ENCODE measurements at regions not wholly inside any gene's neighbourhood (a gene's known extent, or its start where the extent isn't known, plus 50 kb on each side); places are given as distances from the start of the nearest gene placed in this dataset.
"Not testable (repeated sequence)": the region's sequence is repeated elsewhere in the genome, so short reads cannot be mapped to it uniquely, and the experiment has no call there.

DNA sequence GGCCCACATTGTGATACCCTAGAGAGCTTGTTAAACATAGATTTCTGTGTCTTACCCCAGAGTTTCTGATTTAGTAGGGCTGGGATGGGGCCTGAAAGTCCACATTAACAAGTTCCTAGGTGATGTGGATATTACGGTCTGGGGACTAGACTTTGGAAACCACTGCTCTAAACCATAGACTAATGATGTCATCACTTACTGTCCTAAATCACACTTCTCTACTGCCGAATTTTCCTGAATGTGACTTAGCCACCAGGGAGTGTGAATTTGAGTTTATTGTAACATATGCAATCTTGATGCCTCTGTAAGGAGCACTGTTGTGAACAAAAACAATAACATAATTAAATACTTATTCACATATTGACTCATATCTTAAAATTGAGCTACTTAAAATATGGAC lies 165.6 kb downstream of the BTBD3 start:
- no peaks in the 10 kb centered on the region for H3K36me3 Mint-ChIP-seq (ENCODE audit: low read depth)
- no peaks in the 10 kb centered on the region for H3K9me3 Mint-ChIP-seq (ENCODE audit: insufficient read depth)
- ATAC-seq (no peak), DNase-seq (no peak)
- no peaks in the 10 kb centered on the region for H3K27me3 Mint-ChIP-seq (ENCODE audit: low read depth)
- no peaks in the 10 kb centered on the region for H3K4me1 Mint-ChIP-seq (ENCODE audit: low read depth)
- no peak overlapping the region for H3K27ac Mint-ChIP-seq
- CTCF ChIA-PET = no interaction called here
- POLR2A ChIA-PET = no interaction called here
- no peak overlapping the region for H3K4me3 Mint-ChIP-seq

DNA sequence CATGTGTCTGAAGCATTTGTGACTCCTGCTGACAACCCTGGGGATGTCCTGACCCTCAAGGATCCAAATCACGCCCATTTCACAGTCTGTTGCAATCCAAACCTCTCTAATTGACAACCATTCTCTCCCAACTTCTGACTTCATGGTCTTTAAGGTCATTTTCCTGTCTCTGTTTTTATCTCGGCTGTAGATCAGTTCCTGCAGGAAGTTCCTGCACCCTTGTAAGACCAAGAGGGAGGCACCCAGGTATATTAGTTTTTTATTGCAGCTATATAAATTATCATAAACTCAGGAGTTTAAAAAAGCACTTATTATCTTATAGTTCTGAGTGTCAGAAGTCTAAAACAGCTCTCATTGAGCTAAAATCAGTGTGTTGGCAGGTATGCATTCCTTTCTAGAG lies 166.8 kb downstream of the BTBD3 start:
- H3K36me3 Mint-ChIP-seq (ENCODE audit: low read depth) = no peaks in the 10 kb centered on the region
- ATAC-seq (no peak), DNase-seq (no peak)
- no peaks in the 10 kb centered on the region for H3K27me3 Mint-ChIP-seq (ENCODE audit: low read depth)
- ChIA-PET POLR2A (no interaction called here), CTCF (no interaction called here)
- H3K9me3 Mint-ChIP-seq (ENCODE audit: insufficient read depth) = peaks cover under 1% of the 10 kb centered on the region
- no peak overlapping the region for H3K4me3 Mint-ChIP-seq
- H3K27ac Mint-ChIP-seq = no peak overlapping the region
- no peaks in the 10 kb centered on the region for H3K4me1 Mint-ChIP-seq (ENCODE audit: low read depth)

DNA sequence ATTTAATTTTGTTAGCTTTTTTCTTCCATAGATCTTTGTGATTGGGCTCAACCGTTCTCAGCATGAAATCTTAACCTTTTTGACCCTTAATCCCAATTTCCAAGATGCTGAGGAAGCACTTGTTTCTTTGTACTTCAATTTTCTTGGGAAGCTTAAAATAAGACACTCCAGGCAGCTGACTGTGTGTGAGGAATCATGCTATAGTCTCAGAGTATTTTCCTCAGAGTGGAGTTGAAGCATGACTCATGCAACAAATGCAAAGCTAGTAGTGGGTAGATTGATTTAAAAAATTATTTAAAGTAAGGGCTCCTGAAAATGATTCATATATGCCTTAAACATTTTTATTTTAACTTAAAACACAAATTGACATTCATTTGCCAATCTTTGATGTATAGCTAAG lies 168.7 kb downstream of the BTBD3 start:
- Mint-ChIP-seq H3K27me3 (ENCODE audit: low read depth) (no peaks in the 10 kb centered on the region), H3K9me3 (ENCODE audit: insufficient read depth) (peaks cover 3% of the 10 kb centered on the region), H3K4me1 (ENCODE audit: low read depth) (no peaks in the 10 kb centered on the region), H3K36me3 (ENCODE audit: low read depth) (no peaks in the 10 kb centered on the region), H3K4me3 (no peak overlapping the region), H3K27ac (no peak overlapping the region)
- CTCF ChIA-PET = no interaction called here
- POLR2A ChIA-PET = no interaction called here
- DNase-seq (no peak), ATAC-seq (no peak)

DNA sequence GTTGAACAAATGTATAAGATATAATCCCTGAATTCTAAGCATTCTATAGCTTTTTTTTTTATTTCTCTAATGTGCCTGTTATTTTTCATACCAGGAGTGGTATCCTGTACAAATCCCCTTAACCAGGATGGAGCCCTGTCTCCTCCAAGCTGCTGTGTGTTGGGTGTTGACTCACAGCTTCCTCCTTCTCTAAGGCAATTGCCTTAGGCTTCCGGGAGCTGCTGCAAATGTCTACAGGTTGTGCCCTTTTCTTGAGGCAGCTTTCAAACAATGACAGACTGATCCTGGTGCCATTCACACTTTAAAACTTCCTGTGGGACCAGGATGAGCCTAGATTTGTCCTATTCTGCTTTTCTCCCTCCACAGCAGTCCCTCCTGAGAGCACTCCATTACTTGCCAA lies 173.2 kb downstream of the BTBD3 start:
- no peak overlapping the region for H3K27ac Mint-ChIP-seq
- ATAC-seq (no peak), DNase-seq (no peak)
- H3K9me3 Mint-ChIP-seq (ENCODE audit: insufficient read depth) = peaks cover 7% of the 10 kb centered on the region
- ChIA-PET POLR2A (no interaction called here), CTCF (no interaction called here)
- no peaks in the 10 kb centered on the region for H3K27me3 Mint-ChIP-seq (ENCODE audit: low read depth)
- H3K4me1 Mint-ChIP-seq (ENCODE audit: low read depth) = no peaks in the 10 kb centered on the region
- H3K4me3 Mint-ChIP-seq = no peak overlapping the region
- H3K36me3 Mint-ChIP-seq (ENCODE audit: low read depth) = no peaks in the 10 kb centered on the region

DNA sequence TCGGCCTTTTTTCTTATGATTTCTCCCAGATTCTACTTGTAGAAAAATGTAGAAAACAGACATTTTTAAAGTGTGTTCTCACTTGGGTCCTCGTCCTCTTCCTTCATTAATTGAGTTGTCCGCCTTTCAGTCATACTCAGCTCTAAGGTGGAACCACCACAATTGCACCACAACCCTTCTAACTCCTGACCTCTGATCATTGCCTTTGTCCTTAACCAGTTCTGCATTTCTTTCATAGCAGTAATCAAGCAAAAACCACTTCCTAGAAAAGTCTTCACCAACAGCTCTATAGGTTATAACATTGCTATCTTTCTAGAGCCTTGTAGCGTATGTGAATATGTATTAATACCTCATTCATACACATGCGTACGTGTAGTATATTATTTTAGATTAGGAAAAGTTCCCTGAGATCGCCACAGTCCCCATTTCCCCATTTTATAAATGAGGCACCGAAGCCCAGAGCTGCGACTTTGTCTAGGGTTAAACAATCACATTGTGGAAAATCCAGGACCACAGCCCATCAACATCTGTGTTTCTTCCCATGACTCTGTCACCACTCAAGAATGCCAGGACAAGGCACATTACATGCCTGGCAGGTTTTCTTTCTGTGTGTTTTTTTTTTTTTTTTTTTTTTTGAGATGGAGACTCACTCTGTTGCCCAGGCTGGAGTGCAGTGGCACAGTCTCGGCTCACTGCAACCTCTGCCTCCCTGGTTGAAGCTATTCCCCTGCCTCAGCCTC lies 175.5 kb downstream of the BTBD3 start:
- Mint-ChIP-seq H3K4me3 (no peak overlapping the region), H3K27ac (no peak overlapping the region), H3K9me3 (ENCODE audit: insufficient read depth) (peaks cover 7% of the 10 kb centered on the region), H3K27me3 (ENCODE audit: low read depth) (no peaks in the 10 kb centered on the region), H3K4me1 (ENCODE audit: low read depth) (no peaks in the 10 kb centered on the region), H3K36me3 (ENCODE audit: low read depth) (no peaks in the 10 kb centered on the region)
- CTCF ChIA-PET = interaction anchor here (1.4 kb wide), 1 partner anchor 17 kb away, joined by 4 read pairs; no protein-coding TSS in a partner anchor
- ATAC-seq (no peak), DNase-seq (no peak)
- POLR2A ChIA-PET = no interaction called here

DNA sequence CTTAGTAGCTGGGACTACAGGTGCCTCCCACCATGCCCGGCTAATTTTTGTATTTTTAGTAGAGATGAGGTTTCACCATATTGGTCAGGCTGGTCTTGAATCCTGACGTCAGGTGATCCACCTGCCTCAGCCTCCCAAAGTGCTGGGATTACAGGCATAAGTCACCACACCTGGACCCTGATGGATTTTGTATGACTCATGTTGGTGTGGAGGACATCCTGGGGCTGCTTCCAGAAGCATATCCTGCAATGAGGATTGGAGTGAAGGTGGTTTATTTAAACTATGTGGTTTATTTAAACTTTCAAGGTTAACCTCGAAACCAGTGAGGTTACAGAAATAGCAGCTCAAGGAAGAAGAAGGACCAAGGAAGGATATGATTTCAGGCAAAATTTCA lies 176.1 kb downstream of the BTBD3 start:
- H3K27ac Mint-ChIP-seq; ATAC-seq; H3K36me3 Mint-ChIP-seq (ENCODE audit: low read depth); H3K9me3 Mint-ChIP-seq (ENCODE audit: insufficient read depth); H3K4me3 Mint-ChIP-seq; CTCF ChIA-PET; POLR2A ChIA-PET; DNase-seq; H3K4me1 Mint-ChIP-seq (ENCODE audit: low read depth); H3K27me3 Mint-ChIP-seq (ENCODE audit: low read depth): not testable (repeated sequence)

DNA sequence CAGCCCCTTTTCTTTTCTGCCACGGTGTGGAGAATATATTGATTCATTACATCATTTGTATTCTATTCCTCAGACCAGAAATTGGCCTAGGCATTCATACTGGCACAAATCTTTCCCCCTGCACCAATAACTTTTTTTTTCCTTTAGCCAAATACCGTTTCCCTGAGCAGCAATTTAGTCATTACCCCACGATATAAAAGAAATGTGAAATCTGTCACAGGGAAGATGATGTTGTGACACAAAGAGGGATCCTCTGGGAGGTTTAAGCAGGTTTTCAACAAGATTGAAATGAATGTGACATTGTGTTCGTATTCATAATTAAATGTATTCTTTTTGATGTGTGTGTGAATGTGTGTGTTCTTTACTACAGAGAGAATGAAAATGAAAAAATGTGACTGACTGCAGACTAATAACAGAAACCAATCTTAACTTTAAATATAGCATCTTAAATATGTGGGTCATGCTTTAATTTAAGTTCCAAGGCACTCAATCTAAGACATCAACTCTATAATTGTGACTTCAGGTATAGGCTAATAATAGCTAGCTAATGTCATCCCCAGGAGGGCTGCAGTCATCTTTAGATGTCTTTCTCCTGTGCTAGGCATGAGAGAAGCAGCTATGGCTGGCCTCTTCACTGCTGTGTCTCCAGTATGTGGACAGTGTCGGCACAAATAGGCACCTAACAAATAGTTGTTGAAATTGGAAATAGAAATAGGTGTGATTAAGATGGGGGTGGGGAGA lies 177.7 kb downstream of the BTBD3 start:
- DNase-seq (no peak), ATAC-seq (no peak)
- Mint-ChIP-seq H3K4me3 (no peak overlapping the region), H3K9me3 (ENCODE audit: insufficient read depth) (peaks cover 4% of the 10 kb centered on the region), H3K4me1 (ENCODE audit: low read depth) (no peaks in the 10 kb centered on the region), H3K36me3 (ENCODE audit: low read depth) (no peaks in the 10 kb centered on the region), H3K27me3 (ENCODE audit: low read depth) (no peaks in the 10 kb centered on the region), H3K27ac (no peak overlapping the region)
- POLR2A ChIA-PET = no interaction called here
- CTCF ChIA-PET = no interaction called here

DNA sequence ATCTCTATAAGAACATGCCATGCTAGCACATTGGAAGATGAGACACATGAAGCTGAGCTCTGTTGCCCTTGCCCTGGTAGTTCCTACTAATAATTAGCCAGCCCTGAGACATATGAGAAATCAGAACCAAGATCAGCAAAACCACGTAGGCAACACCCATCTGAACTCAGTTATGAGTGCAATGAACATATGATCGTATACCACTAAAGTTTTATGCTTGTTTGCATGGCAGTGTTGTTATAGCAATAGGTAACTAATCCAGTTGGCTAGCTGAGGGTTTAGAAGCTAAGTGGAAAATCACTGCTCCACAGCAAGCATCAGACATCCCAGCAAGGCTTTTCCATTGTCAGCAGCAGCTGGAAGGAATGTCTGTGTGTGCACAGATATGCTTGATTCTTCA lies 180.7 kb downstream of the BTBD3 start:
- Mint-ChIP-seq H3K27ac (no peak overlapping the region), H3K4me1 (ENCODE audit: low read depth) (no peaks in the 10 kb centered on the region), H3K36me3 (ENCODE audit: low read depth) (no peaks in the 10 kb centered on the region), H3K27me3 (ENCODE audit: low read depth) (no peaks in the 10 kb centered on the region), H3K4me3 (no peak overlapping the region), H3K9me3 (ENCODE audit: insufficient read depth) (no peaks in the 10 kb centered on the region)
- no peak for ATAC-seq
- DNase-seq = no peak
- ChIA-PET CTCF (no interaction called here), POLR2A (no interaction called here)

DNA sequence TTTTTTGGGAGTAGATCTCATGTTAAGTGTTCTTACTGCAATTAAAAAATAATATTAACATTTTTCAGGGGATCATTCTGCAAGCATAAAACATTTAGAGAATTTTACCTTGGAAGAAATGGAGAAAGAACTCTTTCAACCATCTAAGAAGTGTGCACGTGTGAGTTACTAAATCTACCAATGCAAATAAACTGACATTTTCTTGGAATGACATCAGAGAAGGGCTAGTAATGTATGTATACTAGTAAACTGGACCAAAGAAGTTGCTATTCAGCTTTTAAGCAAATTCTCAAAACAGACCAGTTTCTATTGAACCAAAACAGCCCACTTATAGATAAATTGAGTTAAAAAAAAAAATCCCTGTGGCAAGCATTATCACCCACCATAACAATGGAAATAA lies 191.2 kb downstream of the BTBD3 start:
- H3K9me3 Mint-ChIP-seq (ENCODE audit: insufficient read depth) = peaks cover 17% of the 10 kb centered on the region
- ATAC-seq (no peak), DNase-seq (no peak)
- POLR2A ChIA-PET = no interaction called here
- H3K27me3 Mint-ChIP-seq (ENCODE audit: low read depth) = no peaks in the 10 kb centered on the region
- no peak overlapping the region for H3K27ac Mint-ChIP-seq
- H3K36me3 Mint-ChIP-seq (ENCODE audit: low read depth) = no peaks in the 10 kb centered on the region
- no peaks in the 10 kb centered on the region for H3K4me1 Mint-ChIP-seq (ENCODE audit: low read depth)
- no peak overlapping the region for H3K4me3 Mint-ChIP-seq
- CTCF ChIA-PET = no interaction called here

DNA sequence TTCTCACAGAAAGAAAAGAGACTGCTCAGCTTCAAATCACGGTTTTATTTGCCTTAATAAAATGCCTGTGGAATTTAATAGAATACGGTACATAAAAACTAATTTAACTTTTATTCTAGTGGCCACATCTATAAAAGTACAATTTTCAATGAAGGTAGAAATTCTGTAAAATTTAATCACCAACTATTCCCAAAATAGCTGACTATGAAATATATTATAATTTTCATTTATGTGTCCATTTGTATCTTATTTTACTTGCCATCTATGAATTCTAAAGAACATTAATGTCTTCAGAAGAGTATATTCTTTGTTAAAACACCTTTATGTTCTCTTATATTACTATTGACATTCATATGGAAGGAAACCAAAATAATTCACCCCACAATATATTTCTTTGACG lies 192.6 kb downstream of the BTBD3 start:
- peaks cover 11% of the 10 kb centered on the region for H3K9me3 Mint-ChIP-seq (ENCODE audit: insufficient read depth)
- no peaks in the 10 kb centered on the region for H3K27me3 Mint-ChIP-seq (ENCODE audit: low read depth)
- no peaks in the 10 kb centered on the region for H3K4me1 Mint-ChIP-seq (ENCODE audit: low read depth)
- POLR2A ChIA-PET = no interaction called here
- CTCF ChIA-PET = interaction anchor here (1.2 kb wide), 1 partner anchor 17 kb away, joined by 4 read pairs; no protein-coding TSS in a partner anchor
- H3K4me3 Mint-ChIP-seq = no peak overlapping the region
- no peak overlapping the region for H3K27ac Mint-ChIP-seq
- DNase-seq (no peak), ATAC-seq (no peak)
- no peaks in the 10 kb centered on the region for H3K36me3 Mint-ChIP-seq (ENCODE audit: low read depth)

DNA sequence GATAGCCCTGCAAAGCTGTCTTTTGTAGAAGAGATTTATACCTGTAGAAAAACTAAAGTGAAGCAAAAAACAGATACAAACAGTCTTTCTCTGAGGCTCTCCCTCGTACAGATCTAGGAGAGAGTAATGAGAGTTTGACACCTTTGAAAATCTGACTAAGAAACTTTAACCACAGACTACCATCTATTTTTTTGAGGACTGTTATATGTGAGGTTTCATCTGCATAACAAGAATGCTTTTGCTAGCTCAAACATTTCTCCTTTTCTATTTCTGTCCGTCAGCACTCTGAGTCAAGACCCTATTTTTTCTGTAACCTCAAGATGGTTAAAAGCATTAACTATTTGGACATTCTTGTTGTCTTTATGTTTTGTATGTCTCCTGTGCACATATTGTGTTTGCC lies 193.0 kb downstream of the BTBD3 start:
- no peak for ATAC-seq
- Mint-ChIP-seq H3K27me3 (ENCODE audit: low read depth) (no peaks in the 10 kb centered on the region), H3K36me3 (ENCODE audit: low read depth) (no peaks in the 10 kb centered on the region), H3K9me3 (ENCODE audit: insufficient read depth) (peaks cover 11% of the 10 kb centered on the region), H3K4me3 (no peak overlapping the region), H3K4me1 (ENCODE audit: low read depth) (no peaks in the 10 kb centered on the region), H3K27ac (no peak overlapping the region)
- CTCF ChIA-PET = interaction anchor here (0.6 to 1.2 kb wide), 2 partner anchors 18 to 175 kb away, joined by 3 to 4 read pairs; no protein-coding TSS in a partner anchor
- DNase-seq = no peak
- POLR2A ChIA-PET = no interaction called here

DNA sequence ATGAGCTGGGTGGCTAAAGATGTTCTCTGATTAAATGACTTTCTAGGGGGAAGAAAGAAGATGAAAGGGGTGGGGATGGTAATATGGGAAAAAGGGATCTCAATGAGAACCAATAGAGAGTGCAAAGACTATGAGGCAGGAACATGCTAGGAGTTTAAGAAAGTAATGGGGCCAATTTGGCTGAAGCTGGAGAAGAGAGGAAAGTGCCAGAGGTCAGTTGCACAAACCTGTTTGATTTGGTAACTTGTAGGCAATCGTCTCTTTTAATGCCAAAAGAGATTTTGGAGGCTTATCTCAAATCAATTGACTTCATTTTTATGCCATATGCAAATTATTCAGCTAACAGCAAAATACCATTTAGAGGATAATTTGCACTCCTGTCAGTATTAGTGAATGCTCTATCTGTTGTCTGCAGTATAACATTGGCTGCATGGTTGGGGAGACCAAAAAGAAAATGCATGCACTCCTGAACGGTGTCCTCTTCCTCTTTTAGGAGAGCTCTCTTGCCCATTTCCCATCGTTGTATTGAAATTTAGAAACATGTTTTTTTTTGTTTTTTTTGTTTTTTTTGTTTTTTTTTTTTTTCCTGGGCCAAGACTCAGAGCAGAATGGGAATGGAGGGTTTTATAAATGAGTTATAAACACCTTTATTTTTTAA lies 193.9 kb downstream of the BTBD3 start:
- DNase-seq = no peak
- ChIA-PET CTCF (interaction anchor here (0.6 kb wide), 1 partner anchor 176 kb away, joined by 3 read pairs; no protein-coding TSS in a partner anchor), POLR2A (no interaction called here)
- Mint-ChIP-seq H3K4me1 (ENCODE audit: low read depth) (no peaks in the 10 kb centered on the region), H3K9me3 (ENCODE audit: insufficient read depth) (peaks cover 5% of the 10 kb centered on the region), H3K4me3 (no peak overlapping the region), H3K36me3 (ENCODE audit: low read depth) (no peaks in the 10 kb centered on the region), H3K27me3 (ENCODE audit: low read depth) (no peaks in the 10 kb centered on the region), H3K27ac (no peak overlapping the region)
- no peak for ATAC-seq
